HG03159 (cell line): ENCODE measurements at regions not wholly inside any gene's neighbourhood (a gene's known extent, or its start where the extent isn't known, plus 50 kb on each side); places are given as distances from the start of the nearest gene placed in this dataset.

Source experiments
- ATAC-seq: cut with Tn5 transposase; IDR thresholded peaks from one replicate; pipeline ENCODE4 v1.9.1; 2021; ENCODE audit warnings: mild to moderate bottlenecking, moderate library complexity; ENCODE audit not compliant: unreplicated experiment

DNA sequence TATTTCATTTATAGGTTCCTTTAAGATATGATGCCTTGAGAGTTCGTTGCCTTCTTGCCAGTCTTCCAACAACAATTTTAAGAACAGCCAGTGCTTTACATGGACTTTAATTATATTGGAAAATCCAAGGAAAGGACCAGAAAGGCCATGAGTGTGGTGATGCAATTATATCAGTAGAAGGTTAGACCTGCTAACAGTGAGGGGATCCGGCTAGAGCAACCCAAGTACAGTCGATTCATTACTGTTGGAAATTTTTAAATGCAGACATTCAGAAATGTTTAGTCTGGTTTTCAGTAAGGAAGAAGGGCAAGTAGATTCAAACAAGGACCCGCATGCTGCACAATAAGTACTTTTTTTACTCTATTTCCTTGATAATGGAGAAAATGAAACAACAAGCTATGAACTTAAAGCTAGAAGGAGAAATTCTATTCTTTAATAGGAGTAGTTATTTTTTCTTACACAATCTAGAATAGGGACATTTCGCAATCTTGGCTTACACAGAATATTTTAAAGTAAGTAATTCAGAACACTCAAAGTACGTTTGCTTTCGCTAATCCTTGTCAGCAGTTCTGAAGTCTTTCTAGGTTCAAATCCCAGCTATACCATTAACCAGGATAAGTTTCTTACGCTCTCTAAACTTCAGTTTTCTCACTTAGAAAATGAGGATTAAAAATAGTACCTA is 405.5 kb downstream of the MEIS1 start:
- ATAC-seq = no peak

DNA sequence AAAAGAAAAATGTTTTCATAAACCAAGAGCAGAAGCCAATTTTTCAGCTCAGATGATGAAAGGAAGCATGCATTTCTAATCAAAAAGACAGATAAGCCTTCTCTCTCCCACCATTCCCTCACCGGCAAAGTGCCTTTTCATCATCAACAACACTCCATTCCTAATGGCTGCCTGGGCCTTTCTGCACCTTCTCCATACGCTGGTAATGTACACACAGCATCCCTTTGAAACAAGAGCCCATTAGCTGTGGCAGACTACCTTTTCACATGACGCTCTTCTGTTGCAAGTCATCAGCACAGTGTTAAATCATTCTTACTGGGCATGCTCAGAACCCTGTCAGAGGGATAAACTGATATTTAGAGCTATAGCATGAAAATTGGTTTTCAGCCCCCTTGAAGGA is 408.9 kb downstream of the MEIS1 start:
- ATAC-seq = no peak

DNA sequence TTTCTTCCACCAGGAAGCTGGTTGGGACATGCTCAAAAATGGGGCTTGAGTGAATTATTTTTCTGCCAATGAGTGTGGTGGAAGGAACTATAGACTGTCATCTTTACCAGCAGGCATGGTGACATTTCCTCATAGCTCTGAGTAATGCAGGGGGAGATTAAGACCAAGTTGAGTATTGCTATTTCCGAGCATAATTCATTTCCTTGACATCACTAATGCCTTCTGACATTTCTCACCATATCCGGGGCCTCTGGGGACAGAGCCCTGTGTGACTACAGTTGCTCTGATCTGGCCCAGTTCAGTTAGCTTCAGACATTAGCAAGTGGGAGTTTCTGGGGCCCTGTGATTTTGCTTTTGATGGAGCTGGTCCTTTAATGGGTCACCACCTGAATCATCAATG is 410.4 kb downstream of the MEIS1 start:
- no peak for ATAC-seq

DNA sequence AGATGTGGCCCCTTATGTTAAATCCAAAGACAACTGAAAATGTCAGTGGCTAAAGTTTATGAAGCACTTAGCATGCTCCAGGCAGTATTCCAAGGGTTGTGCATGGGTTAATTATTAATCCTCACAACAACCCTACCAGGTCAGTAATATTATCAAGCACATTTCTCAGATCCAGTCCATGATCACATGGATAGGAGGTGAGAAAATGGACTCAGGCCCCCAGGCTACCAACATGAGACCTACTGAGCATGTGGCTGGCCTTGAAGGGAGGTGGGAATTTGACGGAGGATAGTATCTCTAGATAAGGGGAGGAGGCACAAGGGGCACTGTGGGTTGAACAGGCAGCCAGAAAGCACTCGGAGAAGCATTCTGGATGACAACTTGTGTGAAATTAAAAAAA is 412.0 kb downstream of the MEIS1 start:
- no peak for ATAC-seq

DNA sequence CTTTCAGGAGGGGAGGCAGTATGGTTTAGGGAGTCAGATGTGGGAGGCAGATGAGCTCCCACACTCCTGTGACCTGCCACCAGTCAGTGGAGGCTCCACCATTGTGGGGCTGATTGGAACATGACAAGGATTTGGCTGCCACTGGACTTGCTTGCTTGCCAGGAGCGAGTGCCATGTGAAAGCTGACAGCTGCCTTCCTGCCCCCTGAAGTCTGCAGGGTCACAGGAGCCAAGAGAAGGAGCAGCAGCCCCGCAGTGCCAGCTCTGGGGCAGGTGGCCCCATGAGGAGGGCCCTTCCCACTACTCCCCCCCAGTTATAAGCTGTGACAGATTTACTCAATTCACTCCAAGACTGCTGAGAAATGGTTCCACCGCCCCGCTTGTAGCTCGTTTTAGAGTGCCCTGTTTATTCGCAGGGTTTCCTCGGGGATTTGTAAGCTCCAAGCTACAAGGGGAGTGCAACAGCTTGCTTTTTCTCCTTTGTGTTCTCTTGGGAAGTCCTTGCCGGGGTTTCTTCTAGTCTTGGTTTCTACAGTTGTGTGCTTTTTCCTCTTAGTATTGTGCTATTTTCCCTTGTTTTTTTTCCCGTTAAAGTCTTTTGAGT is 414.3 kb downstream of the MEIS1 start:
- ATAC-seq = no peak

DNA sequence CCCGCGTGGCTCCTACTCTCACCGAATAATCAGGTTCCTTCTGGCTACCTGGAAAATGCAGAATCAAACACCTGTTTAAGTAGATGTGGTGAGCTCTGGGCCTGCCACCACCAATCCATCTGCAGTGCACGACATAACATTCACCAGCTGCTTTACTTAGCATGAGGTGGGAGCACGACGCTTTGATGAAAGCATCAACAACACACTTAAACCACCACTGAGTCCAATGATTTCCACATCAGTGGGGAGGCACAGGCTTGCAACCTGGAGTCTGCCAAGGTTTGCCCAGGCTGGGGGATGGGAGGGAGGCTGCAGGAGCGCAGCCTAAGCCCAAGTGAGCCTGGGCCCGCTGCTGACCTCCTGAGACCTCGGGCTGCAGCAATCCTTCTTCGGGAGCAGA is 415.5 kb downstream of the MEIS1 start:
- ATAC-seq = no peak

DNA sequence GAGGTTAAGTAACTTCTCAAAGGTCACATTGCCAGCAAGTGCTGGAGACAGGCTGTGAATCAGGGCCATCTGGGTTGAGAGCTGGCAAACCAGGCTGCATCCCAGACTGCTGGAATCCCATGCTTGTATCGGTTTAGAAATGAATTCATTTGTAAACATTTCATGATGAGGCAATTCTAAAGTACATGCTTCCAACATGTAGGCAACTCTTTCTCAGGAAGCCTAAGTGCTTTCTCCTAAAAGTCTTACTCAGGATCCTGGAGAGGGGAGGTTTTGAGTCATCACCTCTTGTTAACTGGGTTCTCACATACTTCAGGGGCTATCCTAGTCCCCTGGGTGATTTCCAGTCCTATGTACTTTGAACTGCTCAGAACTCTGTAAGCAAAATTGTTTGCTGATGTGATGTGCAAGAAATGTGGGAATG is 416.5 kb downstream of the MEIS1 start:
- ATAC-seq = no peak

DNA sequence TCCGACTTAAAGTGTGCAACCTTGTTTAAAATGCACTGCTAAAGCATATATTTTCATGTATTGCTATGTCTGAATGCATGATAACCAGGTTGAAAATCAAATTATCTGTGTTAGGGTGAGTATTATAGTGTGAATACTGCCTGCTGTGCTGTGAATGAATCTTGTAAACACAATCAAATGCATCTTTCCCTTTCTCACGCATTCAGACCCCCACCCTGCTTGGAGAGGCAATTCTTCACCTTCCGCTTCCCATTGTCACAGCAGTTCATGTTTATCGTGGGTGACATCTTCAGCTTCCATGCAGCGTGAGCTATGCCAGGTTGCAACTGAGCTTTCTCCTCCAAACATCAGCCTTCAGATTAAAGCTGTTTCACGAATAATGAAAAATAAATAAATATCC is 418.0 kb downstream of the MEIS1 start:
- ATAC-seq = no peak

DNA sequence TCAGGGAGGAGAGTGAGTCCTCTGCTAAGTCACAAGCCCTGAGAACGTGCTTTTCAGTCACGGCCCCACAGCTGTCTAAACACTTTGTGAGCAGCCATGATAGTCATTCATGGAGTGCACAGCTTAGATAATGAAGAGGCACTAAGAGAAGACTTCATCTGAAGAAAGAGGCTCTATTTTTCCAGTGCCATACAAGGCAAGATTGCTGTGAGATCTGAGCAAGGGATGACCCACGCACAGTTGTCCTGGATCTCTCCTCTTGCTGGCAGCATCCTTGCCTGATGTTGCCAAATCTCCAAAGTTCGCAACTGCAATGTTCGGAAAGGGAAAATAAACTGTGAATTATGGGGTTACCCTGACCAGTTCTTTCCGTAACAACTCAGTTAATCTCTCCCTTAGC is 418.7 kb downstream of the MEIS1 start:
- ATAC-seq = no peak

DNA sequence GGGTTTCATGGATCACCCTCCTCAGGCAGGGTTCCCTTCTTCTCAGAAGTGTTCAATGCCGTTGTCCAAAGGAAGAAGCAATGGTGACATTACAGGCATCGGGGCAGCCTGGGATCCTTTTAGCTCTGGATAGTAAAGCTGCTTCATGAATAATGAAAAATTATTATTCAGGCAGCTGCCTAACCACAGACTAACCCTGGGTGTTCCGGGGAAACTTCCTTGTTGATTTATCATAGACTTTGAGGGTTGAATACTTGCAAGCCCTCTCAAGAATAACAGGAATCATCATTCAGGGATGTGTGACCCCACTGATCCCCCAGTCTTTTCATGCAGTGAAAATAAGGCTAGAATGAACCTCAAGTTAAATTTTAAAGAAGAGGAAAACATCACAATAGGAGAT is 419.4 kb downstream of the MEIS1 start:
- no peak for ATAC-seq

DNA sequence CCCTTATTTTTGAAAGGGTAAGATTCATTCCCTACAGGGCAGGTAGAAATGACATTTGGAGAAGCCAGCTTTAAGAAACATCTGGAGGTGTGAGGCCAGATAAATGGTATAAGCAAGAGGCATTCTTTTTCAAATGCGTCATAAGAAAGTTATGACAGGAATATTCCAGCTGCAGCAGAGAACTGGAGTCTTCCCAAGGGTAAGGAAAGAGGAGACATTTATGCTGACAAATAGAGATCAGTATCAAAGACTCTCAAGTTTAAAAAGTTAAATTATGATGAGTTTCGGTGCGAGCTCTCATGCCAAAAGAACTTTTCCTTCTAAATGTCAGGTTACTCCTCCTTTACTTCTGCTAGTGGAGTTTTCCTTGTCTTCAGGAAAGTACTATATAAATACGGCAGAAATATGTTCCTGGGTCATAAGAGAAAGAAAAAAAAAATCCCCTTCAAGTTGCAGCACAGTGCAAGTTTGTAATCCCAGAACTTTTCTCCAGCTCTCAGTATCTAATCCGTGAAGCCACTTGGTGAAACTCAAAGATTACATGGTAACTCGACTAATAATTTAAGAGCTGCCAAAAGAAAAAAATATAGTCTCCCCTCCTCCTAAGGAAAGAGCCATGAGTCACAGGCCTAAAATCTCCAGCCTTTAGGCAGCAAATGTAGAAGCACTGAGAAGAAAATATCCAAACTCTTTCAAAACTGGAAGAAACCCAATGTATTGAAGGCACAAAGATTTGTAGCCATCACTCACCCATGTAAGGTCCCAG is 428.1 kb downstream of the MEIS1 start:
- no peak for ATAC-seq

DNA sequence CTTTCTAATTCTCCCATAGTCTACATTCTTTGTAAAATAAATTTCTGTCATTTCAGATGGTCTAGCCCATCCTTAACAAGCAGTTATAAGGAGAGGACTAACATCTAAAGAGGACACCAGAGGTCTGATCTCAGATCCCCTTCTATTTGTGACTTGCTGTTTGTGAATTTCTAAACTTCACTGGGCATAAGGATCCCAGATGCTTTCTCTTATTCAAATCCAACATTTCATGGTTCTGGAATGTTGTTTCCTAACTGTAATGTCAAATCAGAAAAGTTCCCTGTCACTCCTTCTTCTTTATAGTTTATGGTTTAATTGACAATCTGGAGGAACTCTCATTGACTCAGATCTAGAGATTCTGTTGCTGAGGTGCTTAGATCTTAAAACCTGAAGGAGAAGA is 430.2 kb downstream of the MEIS1 start:
- no peak for ATAC-seq

DNA sequence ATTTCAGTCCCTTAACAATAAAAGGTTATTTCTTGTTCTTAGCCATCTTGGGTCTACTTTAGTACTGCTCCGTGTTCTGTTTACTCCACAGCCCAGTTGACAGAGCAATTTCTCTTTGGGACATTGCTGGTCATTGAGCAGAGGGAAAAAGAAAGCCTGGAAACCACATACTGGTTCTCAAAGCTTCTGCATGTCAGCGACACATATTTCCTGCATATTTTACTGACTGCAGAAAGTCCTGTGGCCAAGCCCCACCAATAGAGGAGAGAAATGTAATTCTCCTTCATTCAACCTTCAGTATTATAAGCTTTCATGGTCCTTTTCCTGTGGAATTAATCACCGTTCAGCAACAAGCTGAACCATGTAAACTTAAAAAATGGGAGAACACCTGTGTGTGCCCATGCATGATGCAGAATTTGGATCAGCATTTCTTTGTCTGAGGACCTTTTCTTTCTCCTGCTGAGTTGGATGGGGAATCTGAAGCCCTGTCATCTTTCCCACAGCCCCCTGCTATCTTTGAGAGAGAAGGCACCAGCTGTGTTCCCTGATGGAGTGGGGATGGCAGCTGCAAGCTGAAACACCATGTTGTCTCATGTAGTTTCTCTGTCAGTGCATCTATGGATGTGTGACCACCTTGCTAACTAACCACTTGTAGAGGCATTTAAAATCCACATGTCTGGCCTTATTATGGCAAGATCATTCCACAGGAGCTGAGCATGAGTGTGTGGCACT is 431.6 kb downstream of the MEIS1 start:
- ATAC-seq = no peak

DNA sequence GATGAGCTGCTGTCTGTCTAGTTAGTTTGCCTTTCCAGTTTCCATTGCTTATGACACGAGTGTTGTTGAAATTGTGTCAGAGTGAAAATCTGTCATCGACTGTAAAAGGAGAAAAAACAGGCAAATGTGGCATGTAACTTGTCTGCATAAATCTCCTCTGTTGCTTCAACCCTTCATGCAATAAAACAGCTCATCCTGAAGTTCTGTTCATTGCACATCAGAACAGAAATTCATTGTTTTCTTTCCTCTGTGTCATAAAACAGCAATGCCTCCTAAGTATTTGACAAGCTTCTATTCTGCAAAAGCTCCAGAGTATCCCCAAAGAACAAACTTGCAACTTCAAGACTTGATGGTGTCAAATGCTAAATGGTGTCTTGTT is 432.1 kb downstream of the MEIS1 start:
- no peak for ATAC-seq

DNA sequence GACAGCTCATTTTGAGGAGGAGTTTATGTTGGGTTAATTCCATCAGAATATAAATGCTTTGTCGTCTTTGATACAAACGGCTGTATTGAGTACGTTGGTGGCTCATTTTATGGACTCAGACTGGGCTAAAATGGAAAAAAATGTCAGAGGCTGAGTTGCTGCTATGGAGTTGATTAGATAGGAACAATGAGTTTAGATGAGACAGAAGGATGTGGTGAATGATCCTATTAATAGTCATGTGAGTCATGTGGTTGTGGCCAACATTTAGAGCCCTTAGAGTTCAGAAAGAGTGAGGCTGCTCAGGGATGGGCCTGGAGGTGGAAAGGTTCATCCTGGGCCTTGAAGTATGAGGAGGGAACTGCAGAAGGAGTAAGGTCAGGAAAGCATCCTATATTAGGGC is 434.2 kb downstream of the MEIS1 start:
- ATAC-seq = no peak

DNA sequence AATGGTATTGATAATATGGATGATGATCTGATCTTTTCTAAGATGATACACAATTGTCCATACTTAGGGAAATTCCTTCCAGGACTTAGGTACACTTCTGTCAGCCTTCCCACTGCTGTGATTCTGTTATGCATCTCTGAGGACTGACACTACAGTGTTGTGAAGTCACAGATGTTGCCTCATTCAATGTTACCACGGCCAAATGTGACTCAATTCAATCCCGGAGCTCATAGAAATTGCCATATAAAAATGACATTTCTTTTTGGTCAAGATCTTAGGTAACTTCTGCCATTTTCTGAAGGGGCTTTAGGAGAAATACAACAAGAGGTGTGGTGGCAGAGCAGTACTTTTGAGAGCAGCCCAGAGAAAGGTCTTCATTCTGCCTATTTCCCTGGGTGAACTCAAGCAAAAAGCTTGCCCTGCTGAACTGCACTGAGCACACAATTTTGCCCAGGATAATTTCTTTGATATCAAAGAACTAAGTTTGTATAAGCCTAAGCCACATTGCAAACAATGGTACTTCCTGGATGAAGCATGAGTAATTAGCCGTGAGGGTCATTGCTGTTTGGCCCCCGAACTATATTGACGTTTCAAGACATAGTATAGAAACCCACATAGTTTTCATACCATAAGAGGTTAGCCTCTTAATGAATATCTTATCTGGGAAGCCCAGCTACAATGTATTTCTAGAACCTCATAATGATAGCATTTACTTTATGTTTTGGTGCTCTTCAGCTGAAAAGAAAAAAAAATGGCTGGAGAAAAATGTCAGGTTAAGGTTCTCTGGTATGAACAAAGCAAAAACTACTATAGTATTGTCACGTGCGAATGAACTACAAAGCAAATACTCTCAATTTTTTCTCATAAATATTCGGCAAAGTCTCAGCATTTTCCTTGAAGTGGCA is 437.4 kb downstream of the MEIS1 start:
- ATAC-seq = no peak

DNA sequence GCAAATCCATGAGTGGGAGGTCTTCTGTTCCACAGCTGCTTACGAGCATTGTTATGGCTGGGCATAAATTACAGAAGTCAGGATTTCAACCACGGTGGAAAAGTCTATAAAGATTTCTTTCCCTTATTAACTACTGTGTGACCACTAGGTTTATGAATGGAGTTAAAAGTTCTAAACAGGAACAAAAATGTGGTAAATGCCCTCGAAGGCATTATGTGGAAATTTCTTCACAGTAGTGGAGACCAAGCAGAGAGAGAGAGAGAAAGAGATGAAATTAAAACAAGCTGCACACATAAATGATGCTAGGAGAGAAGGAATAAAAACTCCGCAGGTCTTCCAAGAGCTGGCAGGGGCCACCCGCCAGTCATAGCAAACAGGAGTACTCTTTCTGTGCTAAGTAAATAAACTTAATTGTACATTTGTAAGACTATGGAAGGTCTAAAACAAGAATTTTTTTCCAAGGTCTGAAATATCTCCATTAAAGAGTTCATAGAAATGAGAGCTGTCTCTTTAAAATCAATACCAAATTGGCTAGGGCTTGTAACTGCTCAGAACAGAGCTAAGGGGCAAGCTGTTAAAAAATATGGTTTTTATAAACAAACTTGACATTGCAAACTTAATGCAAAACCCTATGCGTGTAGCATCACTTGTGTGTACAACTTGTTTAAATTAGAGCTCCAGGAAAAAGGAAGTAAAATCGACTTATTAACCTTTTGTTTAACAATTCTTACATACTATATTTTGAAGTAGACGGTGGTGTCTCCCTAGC is 438.2 kb downstream of the MEIS1 start:
- ATAC-seq = no peak

DNA sequence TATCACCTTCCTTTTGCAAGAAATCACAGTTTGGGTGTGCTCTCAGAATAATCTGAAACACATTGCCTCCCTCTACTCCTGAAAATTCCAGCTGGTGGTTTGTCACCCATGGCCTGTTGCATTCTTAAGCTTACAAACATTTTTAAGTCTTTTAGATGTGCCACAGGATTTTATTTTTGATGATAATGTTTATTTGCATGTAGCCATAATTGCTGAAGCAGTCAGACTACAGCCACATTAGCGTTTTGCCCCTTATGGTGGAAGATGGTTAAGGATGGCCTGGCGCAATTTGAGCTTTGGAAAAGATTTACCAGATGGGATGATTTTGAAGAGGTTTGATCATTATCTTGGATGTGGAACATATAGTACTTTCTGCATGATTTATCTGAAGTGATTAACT is 439.5 kb downstream of the MEIS1 start:
- ATAC-seq = no peak

DNA sequence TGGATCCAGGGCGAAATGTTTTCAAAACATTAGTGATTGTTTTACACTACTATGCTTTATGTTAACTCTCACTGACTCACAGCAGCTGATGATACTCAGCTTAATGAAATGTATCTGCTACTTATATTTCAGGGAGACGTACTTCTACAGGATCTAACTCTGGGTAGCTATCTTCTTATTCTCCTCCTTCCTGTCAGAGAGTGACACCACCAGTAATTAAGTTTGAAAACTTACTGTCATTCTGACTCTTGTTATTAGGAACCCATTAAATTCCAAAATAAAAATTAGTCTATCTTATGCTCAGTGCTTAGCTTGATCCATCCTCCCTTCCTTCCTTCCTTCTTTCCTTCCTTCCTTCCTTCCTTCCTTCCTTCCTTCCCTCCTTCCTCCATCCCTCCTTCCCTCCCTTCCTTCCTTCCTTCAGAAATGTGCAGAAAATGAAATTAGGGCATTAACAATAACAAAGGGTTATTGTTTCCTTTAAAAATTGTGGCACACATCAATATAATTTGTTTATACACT is 441.1 kb downstream of the MEIS1 start:
- no peak for ATAC-seq
